H1 (cell line): ENCODE measurements at regions not wholly inside any gene's neighbourhood (a gene's known extent, or its start where the extent isn't known, plus 50 kb on each side); places are given as distances from the start of the nearest gene placed in this dataset.

Experiments
- CTCF ChIA-PET: fragments of 300-600 bp; sonication (Branson Sonifier 250); formaldehyde crosslinking; loops from one replicate; lab custom pipeline; 2021; ENCODE audit not compliant: partially characterized antibody; lab: Charles Lee
- POLR2A ChIA-PET: fragments of 300-600 bp; sonication (Branson Sonifier 250); formaldehyde crosslinking; loops from one replicate; lab custom pipeline; 2021; ENCODE audit warnings: inconsistent platforms; ENCODE audit not compliant: partially characterized antibody; lab: Charles Lee
- DNase-seq, 2 experiments: peaks; one replicate each; pipeline versions ENCODE4 v3.0.0 to v3.0.0-alpha.2; 2010 to 2022; ENCODE audit warnings: low spot score in 2 of 2, low read depth in 1 of 2, mixed read lengths in 1 of 2
- FAIRE-seq: peaks from 2 replicates; lab custom pipeline; 2011; peaks lifted over from hg19 to GRCh38; lab: Jason Lieb, UNC
- H2AFZ ChIP-seq: 2 replicates; pipeline ENCODE4 v1.8.1; 2012; ENCODE audit warnings: low read length, inconsistent platforms
- H2AK5ac ChIP-seq: 2 replicates; pipeline ENCODE4 v1.6.1; 2013; ENCODE audit warnings: low read depth, low read length
- H2BK120ac ChIP-seq: replicated peaks from 2 replicates; pipeline ENCODE3; 2013; ENCODE audit warnings: low read depth, low read length, inconsistent platforms
- H2BK12ac ChIP-seq: 2 replicates; pipeline ENCODE4 v1.6.1; 2013; ENCODE audit warnings: low read depth, low read length
- H2BK15ac ChIP-seq: 2 replicates; pipeline ENCODE4 v1.6.1; 2013; ENCODE audit warnings: low read length
- H2BK20ac ChIP-seq: 2 replicates; pipeline ENCODE4 v1.6.1; 2013; ENCODE audit warnings: low read length
- H2BK5ac ChIP-seq: 2 replicates; pipeline ENCODE4 v1.6.1; 2013; ENCODE audit warnings: low read depth, low read length
- H3K14ac ChIP-seq: 2 replicates; pipeline ENCODE4 v1.6.1; 2013; ENCODE audit warnings: inconsistent platforms; ENCODE audit not compliant: insufficient read length
- H3K18ac ChIP-seq: 2 replicates; pipeline ENCODE4 v1.6.1; 2013; ENCODE audit warnings: low read length; ENCODE audit errors: extremely low read depth
- H3K23ac ChIP-seq: 2 replicates; pipeline ENCODE4 v1.6.1; 2013; ENCODE audit warnings: inconsistent platforms; ENCODE audit not compliant: insufficient read length
- H3K23me2 ChIP-seq: 2 replicates; pipeline ENCODE4 v1.6.1; 2013; ENCODE audit warnings: low read depth, low read length
- H3K27ac ChIP-seq: 2 replicates; pipeline ENCODE4 v1.6.1; 2011; ENCODE audit warnings: low read depth, low read length, inconsistent platforms
- H3K27me3 ChIP-seq, 4 experiments: replicated peaks in 1 of 4; 1 replicate in 1 of 4; 2 replicates in 3 of 4; pipeline versions ENCODE4 v1.6.1 to v1.8.1; 2011 to 2013; ENCODE audit warnings: low read length in 3 of 4, mild to moderate bottlenecking in 3 of 4, inconsistent platforms in 2 of 4, mixed read lengths in 2 of 4, moderate library complexity in 1 of 4; ENCODE audit not compliant: control insufficient read depth in 3 of 4, insufficient read depth in 3 of 4; ENCODE audit errors: extremely low read depth in 1 of 4
- H3K36me3 ChIP-seq, 4 experiments: 2 replicates each; pipeline versions ENCODE4 v1.6.1 to v1.8.1; 2011 to 2013; ENCODE audit warnings: mild to moderate bottlenecking in 4 of 4, low read length in 3 of 4, moderate library complexity in 2 of 4, control low read depth in 1 of 4, inconsistent platforms in 1 of 4; ENCODE audit not compliant: insufficient read depth in 4 of 4, control insufficient read depth in 2 of 4
- H3K4ac ChIP-seq: replicated peaks from 2 replicates; pipeline ENCODE3; 2013; ENCODE audit warnings: low read length, low read depth, mixed read lengths, inconsistent platforms; ENCODE audit not compliant: insufficient read length
- H3K4me1 ChIP-seq, 4 experiments: replicated peaks in 1 of 4; 1 replicate in 1 of 4; 2 replicates in 3 of 4; pipeline versions ENCODE4 v1.6.1 to v1.8.1; 2011 to 2013; ENCODE audit warnings: low read length in 3 of 4, inconsistent platforms in 2 of 4, mixed read lengths in 1 of 4; ENCODE audit not compliant: insufficient read depth in 4 of 4, control insufficient read depth in 3 of 4
- H3K4me2 ChIP-seq, 2 experiments: 2 replicates each; pipeline versions ENCODE4 v1.6.1 to v1.8.1; 2011 to 2013; ENCODE audit warnings: low read depth in 2 of 2, low read length in 2 of 2, control low read depth in 1 of 2, inconsistent platforms in 1 of 2, mild to moderate bottlenecking in 1 of 2; ENCODE audit not compliant: insufficient read depth in 1 of 2
- H3K4me3 ChIP-seq, 4 experiments: fragments of 200-600, 300-600 bp in 1 of 4; sonication (generic), shearing (Covaris generic), sonication (Bioruptor Twin) in 1 of 4; 2 replicates each; pipeline versions ENCODE4 v1.5.1 to v1.8.1; 2011 to 2016; ENCODE audit warnings: low read length in 4 of 4, low read depth in 3 of 4, control low read depth in 2 of 4, inconsistent platforms in 2 of 4, mild to moderate bottlenecking in 2 of 4, mixed read lengths in 1 of 4, moderate library complexity in 1 of 4; ENCODE audit not compliant: insufficient read depth in 2 of 4; ENCODE audit errors: extremely low read depth in 1 of 4
- H3K56ac ChIP-seq: replicated peaks from 2 replicates; pipeline ENCODE3; 2013; ENCODE audit warnings: low read depth, mild to moderate bottlenecking, mixed read lengths, low read length, inconsistent platforms; ENCODE audit not compliant: insufficient read length
- H3K79me1 ChIP-seq: 2 replicates; pipeline ENCODE4 v1.6.1; 2013; ENCODE audit warnings: low read depth, low read length, control low read depth
- H3K79me2 ChIP-seq, 2 experiments: 2 replicates each; pipeline versions ENCODE4 v1.6.1 to v1.8.1; 2012 to 2013; ENCODE audit warnings: low read length in 2 of 2, mild to moderate bottlenecking in 2 of 2, inconsistent platforms in 1 of 2; ENCODE audit not compliant: insufficient read depth in 2 of 2, control insufficient read depth in 1 of 2
- H3K9ac ChIP-seq, 4 experiments: replicated peaks in 1 of 4; 1 replicate in 1 of 4; 2 replicates in 3 of 4; pipeline versions ENCODE4 v1.6.1 to v1.8.1; 2011 to 2013; ENCODE audit warnings: low read depth in 3 of 4, low read length in 3 of 4, control low read depth in 2 of 4, mild to moderate bottlenecking in 2 of 4, moderate library complexity in 2 of 4, inconsistent platforms in 1 of 4; ENCODE audit errors: extremely low read depth in 1 of 4
- H3K9me3 ChIP-seq, 2 experiments: 2 replicates each; pipeline versions ENCODE4 v1.6.1 to v1.8.1; 2012 to 2013; ENCODE audit warnings: mild to moderate bottlenecking in 2 of 2, moderate library complexity in 2 of 2, control low read depth in 1 of 2, inconsistent platforms in 1 of 2, low read depth in 1 of 2, low read length in 1 of 2, mixed read lengths in 1 of 2; ENCODE audit not compliant: insufficient read depth in 2 of 2
- H4K20me1 ChIP-seq, 2 experiments: replicated peaks in 1 of 2; 2 replicates each; pipeline versions ENCODE3 to v1.8.1; 2011 to 2013; ENCODE audit warnings: inconsistent platforms in 2 of 2, low read length in 2 of 2, mild to moderate bottlenecking in 1 of 2; ENCODE audit not compliant: insufficient read depth in 2 of 2, control insufficient read depth in 1 of 2
- H4K5ac ChIP-seq: 2 replicates; pipeline ENCODE4 v1.6.1; 2013; ENCODE audit warnings: low read length, low read depth, mixed read lengths, inconsistent platforms; ENCODE audit not compliant: insufficient read length
- H4K8ac ChIP-seq: 2 replicates; pipeline ENCODE4 v1.8.0; 2013; ENCODE audit warnings: mild to moderate bottlenecking, moderate library complexity, low read length, inconsistent platforms; ENCODE audit not compliant: insufficient read depth; ENCODE audit errors: extremely low read depth
- H4K91ac ChIP-seq: replicated peaks from 2 replicates; pipeline ENCODE3; 2013; ENCODE audit warnings: low read length, mixed read lengths, inconsistent platforms; ENCODE audit not compliant: insufficient read length
- CREB1 ChIP-seq: IDR thresholded peaks from 2 replicates; pipeline ENCODE4 v1.6.1; 2012; ENCODE audit warnings: inconsistent platforms
- EZH2 ChIP-seq: fragments of 200-600 bp; sonication (generic); IDR thresholded peaks from 2 replicates; pipeline ENCODE4 v1.7.1; 2012; ENCODE audit warnings: low read depth, mild to moderate bottlenecking, moderate library complexity, low read length, inconsistent platforms; ENCODE audit not compliant: severe bottlenecking
- GTF2F1 ChIP-seq: IDR thresholded peaks from 2 replicates; pipeline ENCODE4 v1.6.1; 2012; ENCODE audit warnings: low read depth, low read length, improper control_type of control experiment, borderline replicate concordance
- HDAC2 ChIP-seq, 2 experiments: fragments of 300-600 bp in 1 of 2; sonication (generic) in 1 of 2; IDR thresholded peaks; 2 replicates each; pipeline ENCODE4 v1.6.1; 2011 to 2012; ENCODE audit warnings: low read depth in 2 of 2, low read length in 2 of 2, mild to moderate bottlenecking in 2 of 2, moderate library complexity in 2 of 2, borderline replicate concordance in 1 of 2, inconsistent platforms in 1 of 2
- JUN ChIP-seq: IDR thresholded peaks from 2 replicates; pipeline ENCODE4 v1.6.1; 2011; ENCODE audit warnings: low read depth, mild to moderate bottlenecking, improper control_type of control experiment, low read length
- KDM1A ChIP-seq: fragments of 200-600, 300-600 bp; sonication (generic); IDR thresholded peaks from 2 replicates; pipeline ENCODE4 v1.7.1; 2016; ENCODE audit warnings: mild to moderate bottlenecking, low read length, borderline replicate concordance
- MAFK ChIP-seq: IDR thresholded peaks from 2 replicates; pipeline ENCODE4 v1.6.1; 2012; ENCODE audit warnings: low read depth, mild to moderate bottlenecking, improper control_type of control experiment, low read length
- SP1 ChIP-seq: IDR thresholded peaks from 2 replicates; pipeline ENCODE4 v1.6.1; 2011; ENCODE audit warnings: low read depth, low read length
- SP4 ChIP-seq: IDR thresholded peaks from 2 replicates; pipeline ENCODE4 v1.6.1; 2012; ENCODE audit warnings: low read length, inconsistent platforms
- SUZ12 ChIP-seq: fragments of 200-600 bp; sonication (generic); IDR thresholded peaks from 2 replicates; pipeline ENCODE4 v1.6.1; 2012; ENCODE audit warnings: mild to moderate bottlenecking, inconsistent platforms, low read length, moderate library complexity, mixed read lengths
- TAF1 ChIP-seq: IDR thresholded peaks from 2 replicates; pipeline ENCODE4 v1.6.1; 2011; ENCODE audit warnings: mild to moderate bottlenecking, low read depth, low read length
- TAF7 ChIP-seq: optimal IDR thresholded peaks from 2 replicates; pipeline ENCODE3; 2011; ENCODE audit warnings: low read depth, mild to moderate bottlenecking, inconsistent platforms, low read length, moderate library complexity, borderline replicate concordance
- USF2 ChIP-seq: IDR thresholded peaks from 2 replicates; pipeline ENCODE4 v1.6.1; 2011; ENCODE audit warnings: low read length, improper control_type of control experiment
- WGBS, 2 experiments: shearing (Covaris generic) in 1 of 2; methylation state at CpG; one replicate each; pipeline versions ENCODE4 v1.1.6 to v1.1.7; 2013 to 2015; ENCODE audit warnings: low lambda C conversion rate in 2 of 2, mixed read lengths in 2 of 2, inconsistent platforms in 1 of 2, low coverage in 1 of 2, missing lambda C conversion rate in 1 of 2; ENCODE audit not compliant: insufficient replicate concordance in 2 of 2, insufficient coverage in 1 of 2, insufficient read length in 1 of 2; ENCODE audit errors: extremely low coverage in 1 of 2, missing lambda C conversion rate in 1 of 2; 5-methylcytosine and 5-hydroxymethylcytosine counted together

DNA sequence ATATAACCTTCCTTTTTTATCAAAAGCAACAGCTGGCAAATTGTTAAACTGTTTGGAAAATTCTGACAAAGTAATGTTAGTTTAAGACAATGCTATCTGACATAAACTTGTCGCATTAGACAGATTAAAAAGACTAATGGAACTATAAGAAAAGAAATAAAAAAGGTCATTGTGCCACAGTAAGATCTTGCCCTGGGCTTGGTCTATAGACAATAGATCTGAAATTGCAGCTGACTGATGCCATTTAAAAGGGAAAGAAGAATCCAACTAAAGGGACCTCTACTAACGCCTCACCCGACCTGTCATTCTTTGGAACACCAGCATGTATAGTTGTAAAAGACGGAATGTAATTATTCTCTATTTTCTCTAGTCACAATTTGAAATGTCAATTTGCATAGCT lies 644.4 kb upstream of the GRAMD2B start:
- Histone ChIP-seq H3K27me3 (no peaks in the 10 kb centered on the region), H3K56ac (no peak overlapping the region), H2AFZ (no peak overlapping the region), H4K20me1 (no peaks in the 10 kb centered on the region), H2BK120ac (no peak overlapping the region), H4K8ac (no peak overlapping the region), H3K36me3 (no peaks in the 10 kb centered on the region), H3K4me1 (no peaks in the 10 kb centered on the region), H2AK5ac (no peak overlapping the region), H3K23ac (no peak overlapping the region), H2BK5ac (no peak overlapping the region), H3K9ac (no peak overlapping the region), H3K9me3 (no peaks in the 10 kb centered on the region), H3K23me2 (no peaks in the 10 kb centered on the region), H3K79me1 (no peaks in the 10 kb centered on the region), H3K4me2 (no peak overlapping the region), H3K4ac (no peak overlapping the region), H3K4me3 (no peak overlapping the region), H4K5ac (no peak overlapping the region), H3K18ac (no peak overlapping the region), H2BK12ac (no peak overlapping the region), H3K27ac (no peak overlapping the region), H4K91ac (no peak overlapping the region), H2BK15ac (no peak overlapping the region), H3K14ac (no peak overlapping the region), H2BK20ac (no peak overlapping the region), H3K79me2 (no peaks in the 10 kb centered on the region)
- no peak for TF ChIP-seq SP1
- TF ChIP-seq SP4: no peak
- no peak for TF ChIP-seq KDM1A
- no peak for TF ChIP-seq SUZ12
- TF ChIP-seq EZH2: no peak
- no peak for TF ChIP-seq GTF2F1
- no peak for TF ChIP-seq TAF1
- no peak for TF ChIP-seq USF2
- no peak for TF ChIP-seq HDAC2 (IDR thresholded peaks at IDR 0.05; ENCODE audit: borderline replicate concordance in 1 of 2, low read depth in 2 of 2, low read length in 2 of 2)
- TF ChIP-seq TAF7: no peak
- no peak for TF ChIP-seq JUN
- no peak for TF ChIP-seq CREB1
- no peak for TF ChIP-seq MAFK
- ChIA-PET CTCF (no interaction called here), POLR2A (no interaction called here)
- 84% methylated on average over 4 of the region's 4 CpGs; no CpG with 5 or more reads in 1 of the 2 experiments for WGBS, 2 experiments
- DNase-seq (no peak), FAIRE-seq (no peak)
